ENCODE measurements at regions not wholly inside any gene's neighbourhood (a gene's known extent, or its start where the extent isn't known, plus 50 kb on each side); places are given as distances from the start of the nearest gene placed in this dataset.

DNA sequence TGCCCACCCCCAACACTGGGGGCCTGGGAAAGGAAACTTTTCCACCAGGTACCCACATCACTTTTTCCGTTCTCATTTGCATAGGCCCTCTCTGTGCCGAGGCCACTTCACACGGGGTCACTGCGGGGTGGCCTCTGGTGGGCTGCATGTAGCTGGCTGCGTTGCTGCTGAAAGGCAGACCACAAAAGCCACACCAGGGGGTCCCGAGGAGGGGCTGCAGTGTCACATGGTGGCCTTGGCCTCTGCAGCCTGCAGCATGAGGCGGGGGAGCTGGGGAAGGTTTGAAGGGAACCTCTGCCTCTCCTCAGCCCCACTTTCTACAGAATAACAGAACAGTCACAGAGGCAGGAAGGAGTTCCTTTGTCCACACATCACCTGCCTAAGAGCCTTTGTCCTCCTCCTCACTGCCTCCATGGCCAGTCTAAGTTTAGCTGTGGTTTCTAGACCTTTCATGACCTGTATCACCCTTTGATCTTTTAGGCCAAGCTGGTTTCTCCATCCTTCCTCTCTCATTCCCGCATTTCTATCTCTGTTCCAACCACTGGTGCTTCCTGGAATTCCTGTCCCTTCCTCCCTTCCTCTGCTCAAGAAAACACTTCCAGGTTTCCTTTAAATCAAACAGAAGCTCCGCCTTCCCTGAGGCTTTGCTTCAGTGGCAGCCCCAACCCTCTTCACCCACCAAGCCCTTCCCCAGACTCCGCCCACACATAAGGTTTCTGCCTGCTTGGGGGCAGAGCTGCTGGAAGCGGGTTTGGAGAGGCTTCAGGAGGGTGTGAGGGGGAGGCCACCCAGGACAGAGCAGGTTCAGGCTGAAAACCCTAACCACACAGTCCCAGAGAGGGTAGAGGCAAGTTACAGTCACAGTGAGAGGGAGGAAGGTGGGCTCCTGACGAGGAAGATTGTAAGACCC, 150.7 kb upstream of the TLE3 start:
- no peak overlapping the region for H3K27ac ChIP-seq (ENCODE audit: low read depth, low read length)
- TF ChIP-seq, protein P1, sequence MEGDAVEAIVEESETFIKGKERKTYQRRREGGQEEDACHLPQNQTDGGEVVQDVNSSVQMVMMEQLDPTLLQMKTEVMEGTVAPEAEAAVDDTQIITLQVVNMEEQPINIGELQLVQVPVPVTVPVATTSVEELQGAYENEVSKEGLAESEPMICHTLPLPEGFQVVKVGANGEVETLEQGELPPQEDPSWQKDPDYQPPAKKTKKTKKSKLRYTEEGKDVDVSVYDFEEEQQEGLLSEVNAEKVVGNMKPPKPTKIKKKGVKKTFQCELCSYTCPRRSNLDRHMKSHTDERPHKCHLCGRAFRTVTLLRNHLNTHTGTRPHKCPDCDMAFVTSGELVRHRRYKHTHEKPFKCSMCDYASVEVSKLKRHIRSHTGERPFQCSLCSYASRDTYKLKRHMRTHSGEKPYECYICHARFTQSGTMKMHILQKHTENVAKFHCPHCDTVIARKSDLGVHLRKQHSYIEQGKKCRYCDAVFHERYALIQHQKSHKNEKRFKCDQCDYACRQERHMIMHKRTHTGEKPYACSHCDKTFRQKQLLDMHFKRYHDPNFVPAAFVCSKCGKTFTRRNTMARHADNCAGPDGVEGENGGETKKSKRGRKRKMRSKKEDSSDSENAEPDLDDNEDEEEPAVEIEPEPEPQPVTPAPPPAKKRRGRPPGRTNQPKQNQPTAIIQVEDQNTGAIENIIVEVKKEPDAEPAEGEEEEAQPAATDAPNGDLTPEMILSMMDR (IDR thresholded peaks at IDR 0.05; ENCODE audit: low read depth, low read length) = no peak
- POLR2A ChIA-PET = no interaction called here

DNA sequence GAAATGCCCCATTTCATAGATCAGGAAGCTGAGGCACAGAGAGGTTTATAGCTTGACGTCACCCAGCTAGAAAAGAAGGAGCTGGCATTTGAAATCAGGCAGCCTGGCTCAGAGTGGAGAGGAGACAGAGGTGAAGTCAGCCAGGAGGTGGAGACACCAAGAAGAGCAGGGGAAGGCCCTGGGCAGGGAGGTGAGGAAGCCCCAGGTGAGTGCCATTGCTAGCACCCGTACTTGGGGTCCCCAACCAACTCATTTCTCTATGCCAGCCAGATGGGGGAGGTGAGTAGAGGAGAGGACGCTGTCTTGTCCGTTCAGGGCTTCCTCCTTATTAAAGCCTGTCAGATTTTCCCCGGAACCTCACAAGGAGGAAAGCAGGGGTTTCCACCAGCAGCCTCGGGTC, 149.6 kb upstream of the TLE3 start:
- no peak for DNase-seq (ENCODE audit: low read depth, low spot score)
- TF ChIP-seq, protein P1 (IDR thresholded peaks at IDR 0.05; ENCODE audit: low read depth, low read length) = no peak
- POLR2A ChIA-PET = no interaction called here
- Histone ChIP-seq H3K27ac (ENCODE audit: low read depth, low read length) (no peak overlapping the region), H3K27me3 (ENCODE audit: control insufficient read depth, insufficient read depth, low read length) (peaks cover 15% of the 10 kb centered on the region), H3K9me3 (ENCODE audit: control insufficient read depth, insufficient read depth, low read length) (no peaks in the 10 kb centered on the region; the same call in 1 of the 2 replicates), H3K4me3 (ENCODE audit: low read depth, low read length) (no peak overlapping the region)
- CTCF ChIA-PET = no interaction called here

More for the DNA sequence above, 150.7 kb upstream of the TLE3 start:
- peaks cover 23% of the 10 kb centered on the region for H3K27me3 ChIP-seq (ENCODE audit: control insufficient read depth, insufficient read depth, low read length)
- CTCF ChIA-PET = no interaction called here
- no peaks in the 10 kb centered on the region; the same call in 1 of the 2 replicates for H3K9me3 ChIP-seq (ENCODE audit: control insufficient read depth, insufficient read depth, low read length)
- H3K4me3 ChIP-seq (ENCODE audit: low read depth, low read length) = no peak overlapping the region
- DNase-seq (ENCODE audit: low read depth, low spot score) = no peak

- H3K9me3 ChIP-seq (ENCODE audit: control insufficient read depth, insufficient read depth, low read length) = no peaks in the 10 kb centered on the region; the same call in 1 of the 2 replicates
- H3K27me3 ChIP-seq (ENCODE audit: control insufficient read depth, insufficient read depth, low read length) = peaks cover 14% of the 10 kb centered on the region
- DNase-seq (ENCODE audit: low read depth, low spot score) = no peak
- ChIA-PET POLR2A (no interaction called here), CTCF (no interaction called here)
- H3K27ac ChIP-seq (ENCODE audit: low read depth, low read length) = no peak overlapping the region
- TF ChIP-seq, protein P1 (IDR thresholded peaks at IDR 0.05; ENCODE audit: low read depth, low read length) = no peak
- H3K4me3 ChIP-seq (ENCODE audit: low read depth, low read length) = no peak overlapping the region
These were observed 149.0 kb upstream of the TLE3 start for GRCh38 chr15:70246623-70247220.

DNA sequence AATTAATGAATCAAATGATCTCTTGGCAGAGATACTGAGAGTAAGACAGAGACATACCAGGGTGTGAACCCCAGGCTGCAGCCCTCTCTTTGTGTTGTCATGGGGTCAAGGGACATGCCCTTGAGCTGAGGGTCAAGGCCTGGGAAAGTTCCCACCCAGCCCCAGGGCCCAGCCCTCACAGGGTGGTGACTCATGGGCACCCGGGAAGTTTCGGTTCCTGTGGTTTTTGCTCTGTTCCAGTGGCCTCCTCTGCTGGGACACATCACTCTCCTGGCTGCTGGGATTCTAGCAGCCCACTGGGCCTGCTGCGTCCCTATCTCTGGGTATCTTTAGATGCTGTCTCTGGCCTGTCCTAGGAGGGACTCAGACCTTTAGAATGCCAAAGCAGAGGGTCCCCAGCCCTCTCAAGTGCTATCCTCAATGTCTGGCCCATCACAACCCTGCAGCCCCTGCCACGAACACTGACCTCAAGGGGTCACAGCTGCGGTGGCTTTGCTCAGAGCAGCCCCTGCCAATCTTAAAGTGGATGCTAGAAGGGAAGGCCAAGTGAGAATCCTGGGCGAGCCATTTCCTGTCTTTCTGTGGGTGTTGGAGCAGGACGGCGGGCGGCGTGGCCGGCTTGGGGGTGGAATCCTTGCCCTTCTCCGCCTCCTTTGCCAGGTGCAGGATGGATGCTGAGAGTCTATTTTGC, 148.4 kb upstream of the TLE3 start:
- CTCF ChIA-PET = no interaction called here
- H3K4me3 ChIP-seq (ENCODE audit: low read depth, low read length) = no peak overlapping the region
- H3K9me3 ChIP-seq (ENCODE audit: control insufficient read depth, insufficient read depth, low read length) = no peaks in the 10 kb centered on the region; the same call in 1 of the 2 replicates
- no peak for DNase-seq (ENCODE audit: low read depth, low spot score)
- POLR2A ChIA-PET = no interaction called here
- TF ChIP-seq, protein P1 (IDR thresholded peaks at IDR 0.05; ENCODE audit: low read depth, low read length) = no peak
- peaks cover 13% of the 10 kb centered on the region for H3K27me3 ChIP-seq (ENCODE audit: control insufficient read depth, insufficient read depth, low read length)
- no peak overlapping the region for H3K27ac ChIP-seq (ENCODE audit: low read depth, low read length)

Measured in AG04450 (cell line).